Thyroid gland (tissue), 4 donors: ENCODE measurements at regions not wholly inside any gene's neighbourhood (a gene's known extent, or its start where the extent isn't known, plus 50 kb on each side); places are given as distances from the start of the nearest gene placed in this dataset.
A peak's percentile ranks its signal among the peaks of the same experiment; 100 is the strongest.

Experiments
- DNase-seq, 2 donors: peaks; one replicate each; pipeline ENCODE4 v3.0.0-alpha.2; 2019
- H3K27ac ChIP-seq, 3 donors: fragments of 200-600 bp; sonication (generic); 1 replicate in 2 of 3; 2 replicates in 1 of 3; pipeline ENCODE4 v1.5.1; 2016 to 2019; ENCODE audit warnings: mild to moderate bottlenecking in 1 of 3, moderate library complexity in 1 of 3
- H3K27me3 ChIP-seq: fragments of 200-600 bp; sonication (generic); one replicate; pipeline ENCODE4 v1.5.1; 2019
- H3K36me3 ChIP-seq, 2 donors: fragments of 200-600 bp; sonication (generic); one replicate each; pipeline ENCODE4 v1.5.1; 2016 to 2019
- H3K4me1 ChIP-seq, 2 donors: fragments of 200-600 bp; sonication (generic); one replicate each; pipeline ENCODE4 v1.5.1; 2017 to 2019
- H3K4me3 ChIP-seq, 3 donors: fragments of 200-600 bp; sonication (generic); replicated peaks in 1 of 3; 1 replicate in 2 of 3; 2 replicates in 1 of 3; pipeline ENCODE4 v1.5.1; 2016; ENCODE audit warnings: mild to moderate bottlenecking in 1 of 3
- H3K9me3 ChIP-seq: fragments of 200-600 bp; sonication (generic); one replicate; pipeline ENCODE4 v1.5.1; 2017
- POLR2A ChIP-seq, 2 donors: fragments of 450-650 bp; IDR thresholded peaks; one replicate each; pipeline ENCODE4 v1.6.1; 2017; ENCODE audit warnings: antibody characterized with exemption in 2 of 2, mild to moderate bottlenecking in 2 of 2, moderate library complexity in 1 of 2
- WGBS, 2 donors: methylation state at CpG; one replicate each; pipeline ENCODE4 v1.1.5; 2017; 5-methylcytosine and 5-hydroxymethylcytosine counted together
- intact Hi-C: fragments of 100-400 bp; cut with DNase I; formaldehyde crosslinking; loops from one replicate; pipeline ENCODE4 v1.15.1; 2023
- TF ChIP-seq, protein P1 (sequence below), 6 experiments: fragments of 200-600 bp in 3 of 6; fragments of 450-650 bp in 3 of 6; sonication (generic) in 3 of 6; IDR thresholded peaks; one replicate each; pipeline ENCODE4 v1.5.1; 2016 to 2019; ENCODE audit warnings: antibody characterized with exemption in 6 of 6, mild to moderate bottlenecking in 2 of 6, inconsistent platforms in 1 of 6, moderate library complexity in 1 of 6

DNA sequence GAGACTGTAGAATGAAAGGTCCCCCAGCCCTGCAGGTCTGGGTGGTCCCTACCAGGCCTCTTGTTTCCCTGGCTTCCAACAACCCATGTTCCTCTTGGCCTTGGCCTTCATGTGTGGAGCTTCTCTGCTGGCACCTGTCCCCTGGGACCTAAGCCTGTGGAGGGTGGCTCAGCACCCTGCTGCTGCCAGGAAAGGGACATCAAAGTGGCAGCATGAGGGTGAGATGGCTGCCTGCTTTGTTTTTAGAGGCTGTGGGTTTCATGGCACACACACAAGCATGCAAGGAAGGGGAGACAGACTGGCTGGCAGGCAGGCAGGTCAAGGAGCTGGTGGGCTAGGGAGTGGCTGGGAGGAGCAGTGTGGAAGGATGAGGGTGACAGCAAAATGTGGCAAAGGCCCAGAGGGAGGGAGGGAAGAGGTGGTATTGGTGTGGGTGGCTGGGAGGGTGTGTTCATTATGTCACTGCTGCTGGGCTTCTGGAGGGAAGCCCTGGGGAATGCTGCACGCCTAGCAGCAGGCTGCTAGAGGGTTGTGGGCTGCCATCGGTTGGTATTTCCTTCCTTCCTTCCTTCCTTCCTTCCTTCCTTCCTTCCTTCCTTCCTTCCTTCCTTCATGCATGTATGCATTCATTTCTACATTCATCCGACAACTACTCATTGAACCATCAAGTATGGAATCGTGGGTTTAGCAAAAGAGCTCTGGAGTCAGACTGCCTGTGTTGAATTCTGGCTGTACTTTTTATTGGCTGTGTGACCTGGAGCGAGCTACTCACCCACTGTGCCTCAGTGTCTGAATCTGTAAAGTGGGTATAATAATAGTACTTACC, 128.7 kb upstream of the PJA1 start:
- intact Hi-C loops, result no loop called here
- no peaks in the 10 kb centered on the region for H3K27me3 ChIP-seq
- no peak overlapping the region for H3K4me3 ChIP-seq
- no peak for DNase-seq
- H3K4me1 ChIP-seq, result peaks cover 0 to 3% of the 10 kb centered on the region in 2 donors
- no peaks in the 10 kb centered on the region for H3K36me3 ChIP-seq
- H3K27ac ChIP-seq, result no peak overlapping the region
- TF ChIP-seq POLR2A (IDR thresholded peaks at IDR 0.05), result no peak
- TF ChIP-seq, protein P1, sequence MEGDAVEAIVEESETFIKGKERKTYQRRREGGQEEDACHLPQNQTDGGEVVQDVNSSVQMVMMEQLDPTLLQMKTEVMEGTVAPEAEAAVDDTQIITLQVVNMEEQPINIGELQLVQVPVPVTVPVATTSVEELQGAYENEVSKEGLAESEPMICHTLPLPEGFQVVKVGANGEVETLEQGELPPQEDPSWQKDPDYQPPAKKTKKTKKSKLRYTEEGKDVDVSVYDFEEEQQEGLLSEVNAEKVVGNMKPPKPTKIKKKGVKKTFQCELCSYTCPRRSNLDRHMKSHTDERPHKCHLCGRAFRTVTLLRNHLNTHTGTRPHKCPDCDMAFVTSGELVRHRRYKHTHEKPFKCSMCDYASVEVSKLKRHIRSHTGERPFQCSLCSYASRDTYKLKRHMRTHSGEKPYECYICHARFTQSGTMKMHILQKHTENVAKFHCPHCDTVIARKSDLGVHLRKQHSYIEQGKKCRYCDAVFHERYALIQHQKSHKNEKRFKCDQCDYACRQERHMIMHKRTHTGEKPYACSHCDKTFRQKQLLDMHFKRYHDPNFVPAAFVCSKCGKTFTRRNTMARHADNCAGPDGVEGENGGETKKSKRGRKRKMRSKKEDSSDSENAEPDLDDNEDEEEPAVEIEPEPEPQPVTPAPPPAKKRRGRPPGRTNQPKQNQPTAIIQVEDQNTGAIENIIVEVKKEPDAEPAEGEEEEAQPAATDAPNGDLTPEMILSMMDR (IDR thresholded peaks at IDR 0.05), result no peak
- WGBS, 2 donors, result 75 to 79% methylated on average over 5 of the region's 5 CpGs
- no peaks in the 10 kb centered on the region for H3K9me3 ChIP-seq

DNA sequence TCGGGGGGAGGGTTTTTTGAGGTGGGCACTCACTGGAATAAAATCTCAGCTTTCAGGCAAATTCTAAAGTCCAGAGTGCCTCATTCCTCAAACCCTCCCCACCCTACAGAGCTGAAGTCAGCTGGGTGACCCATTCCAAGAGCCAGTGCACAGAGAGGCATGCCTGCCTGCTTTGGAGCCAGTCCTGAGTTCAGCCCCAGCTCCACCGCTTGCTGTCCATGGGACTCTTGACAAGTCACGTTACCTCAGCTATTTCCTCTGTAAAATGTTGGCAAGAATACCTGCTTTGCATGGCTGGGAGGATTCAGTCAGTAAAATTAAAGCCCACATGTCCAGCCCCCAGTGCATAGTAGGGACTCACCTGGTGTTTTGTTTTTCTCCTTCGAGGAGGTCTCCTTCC, 125.9 kb upstream of the PJA1 start:
- no peak overlapping the region for H3K4me3 ChIP-seq
- peak in 1 of 2 donors; percentile 50 for DNase-seq
- H3K36me3 ChIP-seq, result no peaks in the 10 kb centered on the region
- no peak overlapping the region for H3K27ac ChIP-seq
- no peaks in the 10 kb centered on the region for H3K9me3 ChIP-seq
- TF ChIP-seq, protein P1 (IDR thresholded peaks at IDR 0.05), result no peak
- TF ChIP-seq POLR2A (IDR thresholded peaks at IDR 0.05), result no peak
- intact Hi-C loops, result no loop called here
- peaks cover 5 to 8% of the 10 kb centered on the region in 2 donors for H3K4me1 ChIP-seq
- no peaks in the 10 kb centered on the region for H3K27me3 ChIP-seq
- 6 to 41% methylated on average over 2 to 3 of the region's 4 CpGs for WGBS, 2 donors

DNA sequence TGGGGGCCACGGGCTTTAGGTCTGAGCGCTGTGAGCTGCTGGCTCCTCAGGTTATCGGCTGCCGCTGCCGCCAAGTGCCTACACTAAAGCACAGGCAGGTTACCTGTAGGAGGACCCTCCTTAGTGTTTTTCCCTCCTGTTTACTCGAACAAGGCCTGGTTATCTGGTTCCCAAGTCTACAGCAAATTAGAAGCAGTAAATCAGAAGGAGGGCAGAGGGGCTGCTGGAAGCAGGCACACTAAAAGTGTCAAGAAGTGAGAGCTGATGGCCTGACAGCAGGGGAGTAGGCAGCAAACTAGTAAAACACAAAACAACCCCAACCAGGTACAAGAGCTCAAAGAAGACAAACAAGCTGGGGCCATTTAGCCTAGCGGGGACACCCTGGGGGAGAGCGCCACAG, 125.0 kb upstream of the PJA1 start:
- peaks cover 5 to 14% of the 10 kb centered on the region in 2 donors for H3K4me1 ChIP-seq
- intact Hi-C loops, result no loop called here
- 81 to 100% methylated on average over 2 to 3 of the region's 8 CpGs for WGBS, 2 donors
- no peak overlapping the region for H3K27ac ChIP-seq
- no peaks in the 10 kb centered on the region for H3K27me3 ChIP-seq
- H3K9me3 ChIP-seq, result no peaks in the 10 kb centered on the region
- no peak for TF ChIP-seq POLR2A (IDR thresholded peaks at IDR 0.05)
- H3K4me3 ChIP-seq, result no peak overlapping the region
- H3K36me3 ChIP-seq, result no peaks in the 10 kb centered on the region
- DNase-seq, result no peak

DNA sequence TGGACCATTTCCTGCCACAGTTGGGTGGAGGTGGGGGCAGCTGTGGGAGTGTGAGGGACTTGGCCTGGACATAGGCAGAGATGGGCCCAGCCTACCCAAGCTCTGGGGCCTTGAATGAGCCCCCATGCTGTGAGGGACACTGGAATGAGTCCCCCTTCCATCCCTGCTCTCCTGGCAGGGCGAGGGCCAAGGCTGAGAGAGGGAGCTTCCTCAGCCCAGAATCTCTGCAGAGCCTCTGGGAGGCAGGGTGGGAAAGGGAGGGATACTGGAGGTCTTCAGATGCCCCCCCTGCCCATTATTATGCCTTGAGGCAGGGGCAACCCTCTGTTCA, 124.5 kb upstream of the PJA1 start:
- no CpG with 5 or more reads among the region's 1 CpG for WGBS, 2 donors
- no peaks in the 10 kb centered on the region for H3K36me3 ChIP-seq
- H3K9me3 ChIP-seq, result no peaks in the 10 kb centered on the region
- H3K27me3 ChIP-seq, result no peaks in the 10 kb centered on the region
- no peak for DNase-seq
- peak overlapping the region in 1 of 3 donors; percentile 7 for H3K27ac ChIP-seq
- intact Hi-C loops, result loop anchor here (10.0 kb wide), 1 partner anchor 465 kb away; the partner anchor contains the start of gene EFNB1
- H3K4me3 ChIP-seq, result no peak overlapping the region
- TF ChIP-seq, protein P1 (IDR thresholded peaks at IDR 0.05), result no peak
- no peak for TF ChIP-seq POLR2A (IDR thresholded peaks at IDR 0.05)
- peaks cover 5 to 14% of the 10 kb centered on the region in 2 donors for H3K4me1 ChIP-seq

DNA sequence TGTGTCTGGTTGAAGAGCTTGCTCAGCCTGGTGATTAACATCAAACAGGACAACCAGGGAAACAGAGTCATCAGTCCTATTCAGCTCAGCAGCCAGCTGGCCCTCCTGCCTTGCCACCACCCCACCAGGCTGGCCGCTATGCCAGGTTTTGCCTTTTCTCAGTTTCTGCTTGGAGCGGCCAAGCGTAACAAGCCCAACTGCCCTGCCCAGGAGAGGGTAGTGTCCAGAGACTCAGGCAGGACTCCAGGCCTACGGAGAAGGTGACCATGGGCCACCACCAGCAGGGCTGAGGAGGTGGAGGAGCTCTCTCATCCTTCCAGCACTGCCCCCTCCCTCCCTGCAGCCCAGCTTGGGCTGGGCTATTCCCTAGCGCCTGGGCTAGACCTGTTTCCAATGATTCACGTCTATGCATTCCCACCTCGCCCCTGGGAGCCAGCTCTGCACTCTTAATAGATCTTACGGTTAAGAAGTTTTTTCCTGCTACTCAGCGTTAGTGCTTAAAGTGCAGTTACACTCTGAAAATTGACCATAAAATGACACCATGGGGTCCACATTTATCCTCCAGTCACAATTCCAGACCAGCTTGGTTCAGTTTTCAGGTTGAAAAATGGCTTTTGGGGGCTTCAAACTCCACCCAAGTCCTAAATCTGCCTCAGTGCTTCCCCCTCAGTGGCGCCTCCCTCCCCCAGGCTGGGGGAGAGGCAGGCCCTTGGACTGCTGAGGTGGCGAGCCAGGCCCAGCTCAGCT, 124.0 kb upstream of the PJA1 start:
- DNase-seq, result peak; percentile 46 to 62
- intact Hi-C loops, result loop anchor here (10.0 kb wide), 1 partner anchor 464 kb away; the partner anchor contains the start of gene EFNB1
- Histone ChIP-seq H3K9me3 (no peaks in the 10 kb centered on the region), H3K4me1 (peaks cover 5 to 14% of the 10 kb centered on the region in 2 donors), H3K27ac (peak overlapping the region in 1 of 3 donors; percentile 7), H3K4me3 (no peak overlapping the region), H3K36me3 (no peaks in the 10 kb centered on the region), H3K27me3 (no peaks in the 10 kb centered on the region)
- no peak for TF ChIP-seq POLR2A (IDR thresholded peaks at IDR 0.05)
- TF ChIP-seq, protein P1 (IDR thresholded peaks at IDR 0.05), result peak in 1 of 6 experiments; percentile 13
- 31 to 47% methylated on average over 7 to 8 of the region's 11 CpGs for WGBS, 2 donors
